Panc1 (cell line): ENCODE measurements at regions not wholly inside any gene's neighbourhood (a gene's known extent, or its start where the extent isn't known, plus 50 kb on each side); places are given as distances from the start of the nearest gene placed in this dataset.

Experiments used
- ATAC-seq: fragments of 200-7000 bp; cut with Tn5 transposase; 2 replicates; pipeline ENCODE4 v1.9.1; 2020; ENCODE audit warnings: mild to moderate bottlenecking, moderate library complexity
- BruUV-seq: library from RNA; stranded (reverse); fragments of 400-500 nt; replicated peaks from 2 replicates; lab custom pipeline; 2021; lab: Mats Ljungman, UMichigan
- CTCF ChIA-PET: fragments of 300-600 bp; sonication (Branson Sonifier 250); formaldehyde crosslinking; loops from one replicate; lab custom pipeline; 2022; ENCODE audit warnings: antibody characterized with exemption; lab: Charles Lee
- POLR2A ChIA-PET: fragments of 300-600 bp; sonication (Branson Sonifier 250); formaldehyde crosslinking; loops from one replicate; lab custom pipeline; 2022; ENCODE audit warnings: antibody characterized with exemption; lab: Charles Lee
- DNase-seq: peaks from one replicate; pipeline ENCODE4 v3.0.0-alpha.2; 2010; ENCODE audit warnings: low read depth, low spot score
- H3K27ac ChIP-seq: 2 replicates; pipeline ENCODE4 v1.5.1; 2011; ENCODE audit warnings: mild to moderate bottlenecking, low read length, inconsistent platforms
- H3K27me3 ChIP-seq: fragments of 200-500 bp; sonication (Bioruptor generic); 2 replicates; pipeline ENCODE4 v1.6.0; 2014; ENCODE audit warnings: low read length, inconsistent platforms; ENCODE audit not compliant: control insufficient read depth, insufficient read depth
- H3K36me3 ChIP-seq: fragments of 200-500 bp; sonication (Bioruptor generic); 2 replicates; pipeline ENCODE4 v1.5.1; 2014; ENCODE audit warnings: inconsistent platforms, mild to moderate bottlenecking, low read length, moderate library complexity; ENCODE audit not compliant: control insufficient read depth, insufficient read depth
- H3K4me1 ChIP-seq: 2 replicates; pipeline ENCODE4 v1.5.1; 2011; ENCODE audit warnings: inconsistent platforms, mild to moderate bottlenecking, low read length, moderate library complexity; ENCODE audit not compliant: control insufficient read depth, insufficient read depth
- H3K4me3 ChIP-seq, 2 experiments: 2 replicates each; pipeline ENCODE4 v1.5.1; 2011 to 2012; ENCODE audit warnings: low read depth in 2 of 2, low read length in 2 of 2, mild to moderate bottlenecking in 2 of 2, inconsistent platforms in 1 of 2, moderate library complexity in 1 of 2
- H3K9me3 ChIP-seq: fragments of 200-500 bp; sonication (Bioruptor generic); 2 replicates; pipeline ENCODE4 v1.5.1; 2014; ENCODE audit warnings: low read depth, mild to moderate bottlenecking, inconsistent platforms, low read length, moderate library complexity; ENCODE audit not compliant: control insufficient read depth, insufficient read depth
- CTCF ChIP-seq: fragments of 450-650 bp; IDR thresholded peaks from 2 replicates; pipeline ENCODE4 v1.5.1; 2017; ENCODE audit warnings: mild to moderate bottlenecking
- POLR2AphosphoS5 ChIP-seq: IDR thresholded peaks from 2 replicates; pipeline ENCODE4 v1.6.1; 2012; ENCODE audit warnings: mild to moderate bottlenecking, low read depth, low read length, moderate library complexity
- REST ChIP-seq, 2 experiments: IDR thresholded peaks; 2 replicates each; pipeline ENCODE4 v1.6.1; 2011 to 2012; ENCODE audit warnings: low read depth in 2 of 2, control low read depth in 1 of 2, low read length in 1 of 2, mild to moderate bottlenecking in 1 of 2, moderate library complexity in 1 of 2; ENCODE audit not compliant: insufficient read depth in 1 of 2
- SIN3A ChIP-seq: IDR thresholded peaks from 2 replicates; pipeline ENCODE4 v1.6.1; 2012; ENCODE audit warnings: low read depth, mild to moderate bottlenecking, low read length, moderate library complexity, borderline replicate concordance; ENCODE audit not compliant: insufficient read depth
- TCF7L2 ChIP-seq: IDR thresholded peaks from 2 replicates; pipeline ENCODE4 v1.6.1; 2011; ENCODE audit warnings: mild to moderate bottlenecking, low read depth, low read length, inconsistent platforms
- in situ Hi-C: cut with HindIII; loops from 2 replicates; pipeline ENCODE4 v1.10.0; 2016; ENCODE audit warnings: low sequenced_read_pairs, low pct_unique_long_range_greater_than_20kb
- intact Hi-C: fragments of 100-400 bp; cut with micrococcal nuclease; formaldehyde crosslinking; loops from one replicate; pipeline ENCODE4 v1.10.0; 2022; ENCODE audit not compliant: unreplicated experiment

GRCh38 chr10:122765412-122765811 lies 65.8 kb upstream of the C10orf120 start:
- no peak for DNase-seq
- Histone ChIP-seq H3K4me1 (no peaks in the 10 kb centered on the region), H3K9me3 (peaks cover 24% of the 10 kb centered on the region; the same call in 1 of the 2 replicates), H3K27me3 (peaks cover 2% of the 10 kb centered on the region; the same call in 1 of the 2 replicates), H3K27ac (no peak overlapping the region), H3K4me3 (no peak overlapping the region), H3K36me3 (no peaks in the 10 kb centered on the region; the same call in 1 of the 2 replicates)
- ChIA-PET CTCF (no interaction called here), POLR2A (no interaction called here)
- no peak for ATAC-seq
- intact Hi-C loops (no loop called here), in situ Hi-C loops (no loop called here)
- BruUV-seq, result no TSS peak
- TF ChIP-seq REST (IDR thresholded peaks at IDR 0.05; ENCODE audit: insufficient read depth in 1 of 2, low read depth in 2 of 2, low read length in 1 of 2) (no peak), CTCF (no peak), SIN3A (no peak), TCF7L2 (no peak), POLR2AphosphoS5 (no peak)

GRCh38 chr10:122756656-122757055 lies 57.0 kb upstream of the C10orf120 start:
- ChIA-PET CTCF (no interaction called here), POLR2A (no interaction called here)
- TF ChIP-seq TCF7L2 (no peak), CTCF (no peak), SIN3A (no peak), POLR2AphosphoS5 (no peak), REST (IDR thresholded peaks at IDR 0.05; ENCODE audit: insufficient read depth in 1 of 2, low read depth in 2 of 2, low read length in 1 of 2) (no peak)
- DNase-seq (no peak), ATAC-seq (no peak)
- BruUV-seq, result no TSS peak
- intact Hi-C loops, result no loop called here
- Histone ChIP-seq H3K9me3 (peaks cover 11% of the 10 kb centered on the region; the same call in 1 of the 2 replicates), H3K27me3 (peaks cover 4% of the 10 kb centered on the region), H3K4me3 (no peak overlapping the region), H3K27ac (no peak overlapping the region), H3K36me3 (no peaks in the 10 kb centered on the region), H3K4me1 (no peaks in the 10 kb centered on the region)
- in situ Hi-C loops, result no loop called here
